H9 (cell line): ENCODE measurements at regions not wholly inside any gene's neighbourhood (a gene's known extent, or its start where the extent isn't known, plus 50 kb on each side); places are given as distances from the start of the nearest gene placed in this dataset.
A peak's percentile ranks its signal among the peaks of the same experiment; 100 is the strongest.

Source experiments
- DNase-seq: peaks from one replicate; pipeline ENCODE4 v3.0.0-alpha.2; 2017
- H2AFZ ChIP-seq: one replicate; pipeline ENCODE4 v1.6.1; 2013; ENCODE audit warnings: mild to moderate bottlenecking, low read length, control low read depth, moderate library complexity
- H2AK5ac ChIP-seq: 2 replicates; pipeline ENCODE4 v1.6.1; 2013; ENCODE audit warnings: low read length, control low read depth, mixed read lengths; ENCODE audit not compliant: insufficient read length
- H2BK120ac ChIP-seq: one replicate; pipeline ENCODE4 v1.6.1; 2013; ENCODE audit warnings: low read depth, mild to moderate bottlenecking, low read length, control low read depth, inconsistent platforms; ENCODE audit not compliant: poor library complexity, severe bottlenecking
- H2BK12ac ChIP-seq: 2 replicates; pipeline ENCODE4 v1.6.1; 2013; ENCODE audit warnings: low read length, control low read depth, mixed read lengths, low read depth; ENCODE audit not compliant: insufficient read length
- H2BK15ac ChIP-seq: 2 replicates; pipeline ENCODE4 v1.6.1; 2013; ENCODE audit warnings: low read depth, low read length, control low read depth
- H2BK20ac ChIP-seq: one replicate; pipeline ENCODE4 v1.6.1; 2013; ENCODE audit warnings: low read depth, mild to moderate bottlenecking, low read length, control low read depth, inconsistent platforms; ENCODE audit not compliant: poor library complexity, severe bottlenecking
- H2BK5ac ChIP-seq: 2 replicates; pipeline ENCODE4 v1.6.1; 2013; ENCODE audit warnings: low read length, control low read depth, mixed read lengths; ENCODE audit not compliant: insufficient read length
- H3K14ac ChIP-seq: 2 replicates; pipeline ENCODE4 v1.6.1; 2013; ENCODE audit warnings: low read length, control low read depth; ENCODE audit not compliant: insufficient read depth
- H3K18ac ChIP-seq: 2 replicates; pipeline ENCODE4 v1.6.1; 2013; ENCODE audit warnings: low read depth, mild to moderate bottlenecking, mixed read lengths, low read length, control low read depth; ENCODE audit not compliant: insufficient read length
- H3K23ac ChIP-seq: 2 replicates; pipeline ENCODE4 v1.6.1; 2013; ENCODE audit warnings: low read length, control low read depth, mixed read lengths, low read depth; ENCODE audit not compliant: insufficient read length
- H3K23me2 ChIP-seq: 2 replicates; pipeline ENCODE4 v1.6.1; 2013; ENCODE audit warnings: low read depth, mild to moderate bottlenecking, mixed read lengths, low read length, control low read depth; ENCODE audit not compliant: insufficient read length, poor library complexity, severe bottlenecking
- H3K27ac ChIP-seq: 2 replicates; pipeline ENCODE4 v1.5.1; 2013; ENCODE audit warnings: low read length, control low read depth, mixed read lengths, low read depth; ENCODE audit not compliant: insufficient read length
- H3K27me3 ChIP-seq: 2 replicates; pipeline ENCODE4 v1.6.1; 2013; ENCODE audit warnings: low read length, control low read depth, inconsistent platforms; ENCODE audit not compliant: insufficient read depth
- H3K4ac ChIP-seq: 2 replicates; pipeline ENCODE4 v1.6.1; 2013; ENCODE audit warnings: low read depth, mild to moderate bottlenecking, control low read depth, inconsistent platforms, low read length, moderate library complexity
- H3K4me1 ChIP-seq: 2 replicates; pipeline ENCODE4 v1.6.1; 2013; ENCODE audit warnings: low read length, control low read depth, inconsistent platforms; ENCODE audit not compliant: insufficient read depth
- H3K4me2 ChIP-seq: 2 replicates; pipeline ENCODE4 v1.6.1; 2013; ENCODE audit warnings: low read length, control low read depth, mixed read lengths; ENCODE audit not compliant: insufficient read length, insufficient read depth
- H3K56ac ChIP-seq: 2 replicates; pipeline ENCODE4 v1.6.1; 2013; ENCODE audit warnings: low read depth, mild to moderate bottlenecking, mixed read lengths, low read length, control low read depth; ENCODE audit not compliant: insufficient read length
- H3K79me1 ChIP-seq: 2 replicates; pipeline ENCODE4 v1.6.1; 2013; ENCODE audit warnings: low read depth, mild to moderate bottlenecking, moderate library complexity, low read length, control low read depth, inconsistent platforms; ENCODE audit not compliant: insufficient read depth, poor library complexity, severe bottlenecking
- H3K79me2 ChIP-seq: 2 replicates; pipeline ENCODE4 v1.6.1; 2013; ENCODE audit warnings: low read length, control low read depth, inconsistent platforms; ENCODE audit not compliant: insufficient read depth
- H3K9ac ChIP-seq: 2 replicates; pipeline ENCODE4 v1.6.1; 2013; ENCODE audit warnings: low read length, control low read depth, mixed read lengths; ENCODE audit not compliant: insufficient read length; ENCODE audit errors: extremely low read depth
- H3K9me3 ChIP-seq: one replicate; pipeline ENCODE4 v1.6.1; 2013; ENCODE audit warnings: low read depth, low read length, inconsistent platforms; ENCODE audit not compliant: control insufficient read depth
- H3T11ph ChIP-seq: one replicate; pipeline ENCODE4 v1.6.1; 2013; ENCODE audit warnings: mild to moderate bottlenecking, low read length, control low read depth, inconsistent platforms
- H4K20me1 ChIP-seq: one replicate; pipeline ENCODE4 v1.6.1; 2013; ENCODE audit not compliant: control insufficient read depth, insufficient read length, insufficient read depth
- H4K5ac ChIP-seq: 2 replicates; pipeline ENCODE4 v1.6.1; 2013; ENCODE audit warnings: low read depth, mild to moderate bottlenecking, mixed read lengths, low read length, control low read depth; ENCODE audit not compliant: insufficient read length
- H4K8ac ChIP-seq: replicated peaks from 2 replicates; pipeline ENCODE4 v1.6.1; 2013; ENCODE audit warnings: low read length, control low read depth, mixed read lengths, low read depth; ENCODE audit not compliant: insufficient read length
- H4K91ac ChIP-seq: 2 replicates; pipeline ENCODE4 v1.6.1; 2013; ENCODE audit warnings: low read depth, mild to moderate bottlenecking, moderate library complexity, mixed read lengths, low read length, control low read depth; ENCODE audit not compliant: insufficient read length
- H3K27ac Mint-ChIP-seq, 3 experiments: 2 replicates in 2 of 3; 3 replicates in 1 of 3; pipeline ENCODE4 v1.8.0; 2020 to 2021; ENCODE audit warnings: mixed read lengths in 3 of 3, mild to moderate bottlenecking in 1 of 3, moderate library complexity in 1 of 3
- H3K27me3 Mint-ChIP-seq: 2 replicates; pipeline ENCODE4 v1.8.0; 2021; ENCODE audit warnings: low read depth, mild to moderate bottlenecking, moderate library complexity, mixed read lengths
- H3K36me3 Mint-ChIP-seq, 3 experiments: 2 replicates in 2 of 3; 3 replicates in 1 of 3; pipeline ENCODE4 v1.8.0; 2020 to 2021; ENCODE audit warnings: low read depth in 3 of 3, mixed read lengths in 3 of 3; ENCODE audit not compliant: insufficient read depth in 1 of 3
- H3K4me1 Mint-ChIP-seq, 2 experiments: 2 replicates each; pipeline ENCODE4 v1.8.0; 2020; ENCODE audit warnings: mixed read lengths in 2 of 2
- H3K4me3 Mint-ChIP-seq, 2 experiments: 2 replicates in 1 of 2; 3 replicates in 1 of 2; pipeline ENCODE4 v1.8.0; 2020 to 2021; ENCODE audit warnings: mild to moderate bottlenecking in 2 of 2, mixed read lengths in 2 of 2, moderate library complexity in 1 of 2
- H3K9me3 Mint-ChIP-seq, 2 experiments: 2 replicates in 1 of 2; 3 replicates in 1 of 2; pipeline ENCODE4 v1.8.0; 2020; ENCODE audit warnings: mild to moderate bottlenecking in 2 of 2, mixed read lengths in 2 of 2, moderate library complexity in 1 of 2
- CTCF ChIP-seq: fragments of 200-600 bp; sonication (generic); conservative IDR thresholded peaks from 3 replicates; pipeline ENCODE4 v1.8.0; 2021; ENCODE audit warnings: antibody characterized with exemption, mild to moderate bottlenecking
- WGBS: extraction: QIAGEN DNeasy Blood & Tissue Kit; methylation state at CpG from one replicate; pipeline ENCODE4 v1.1.7; 2013; ENCODE audit warnings: missing lambda C conversion rate, low lambda C conversion rate, mixed read lengths; ENCODE audit not compliant: insufficient read length; ENCODE audit errors: extremely low coverage; 5-methylcytosine and 5-hydroxymethylcytosine counted together

- Histone ChIP-seq H3K18ac (no peak overlapping the region), H3K79me1 (no peaks in the 10 kb centered on the region), H2AK5ac (no peak overlapping the region), H4K5ac (no peak overlapping the region), H3T11ph (no peak overlapping the region), H3K27me3 (no peaks in the 10 kb centered on the region; the same call in 1 of the 2 replicates), H3K9ac (no peak overlapping the region), H3K23me2 (no peaks in the 10 kb centered on the region), H3K56ac (no peak overlapping the region), H3K4me2 (no peak overlapping the region), H3K14ac (no peak overlapping the region), H2BK120ac (no peak overlapping the region), H4K8ac (no peak overlapping the region), H2BK5ac (no peak overlapping the region), H2AFZ (peak overlapping the region; percentile 23), H2BK15ac (no peak overlapping the region), H2BK12ac (no peak overlapping the region), H3K79me2 (no peaks in the 10 kb centered on the region), H4K20me1 (no peaks in the 10 kb centered on the region), H2BK20ac (no peak overlapping the region), H4K91ac (no peak overlapping the region), H3K4ac (no peak overlapping the region), H3K27ac (no peak overlapping the region), H3K4me1 (0 out of 2 replicates have a peak, but pooled peaks cover 3% of the 10 kb centered on the region), H3K9me3 (no peaks in the 10 kb centered on the region), H3K23ac (no peak overlapping the region)
- no peak for TF ChIP-seq CTCF
- Mint-ChIP-seq H3K27ac (no peak overlapping the region), H3K36me3 (peaks cover 0 to 6% (median 4%) of the 10 kb centered on the region in 3 experiments; a peak in 4 of 7 replicates), H3K9me3 (peaks cover 3 to 7% of the 10 kb centered on the region in 2 experiments; a peak in 2 of 5 replicates), H3K27me3 (peaks cover 44% of the 10 kb centered on the region), H3K4me3 (no peak overlapping the region), H3K4me1 (peaks cover 14 to 15% of the 10 kb centered on the region in 2 experiments)
- DNase-seq = no peak
- WGBS = no CpG with 5 or more reads among the region's 4 CpGs
Measured at GRCh38 chr11:116529271-116529670, 243.5 kb downstream of the BUD13 start.
